Fibroblast of villous mesenchyme (primary cell): ENCODE measurements at regions not wholly inside any gene's neighbourhood (a gene's known extent, or its start where the extent isn't known, plus 50 kb on each side); places are given as distances from the start of the nearest gene placed in this dataset.

ENCODE experiments used
- DNase-seq: peaks from one replicate; pipeline ENCODE4 v3.0.0-alpha.2; 2010; ENCODE audit warnings: low read depth
- H3K4me3 ChIP-seq: 2 replicates; pipeline ENCODE4 v1.5.1; 2011; ENCODE audit warnings: low read depth, mild to moderate bottlenecking, low read length
- TF ChIP-seq, protein P1 (sequence below): IDR thresholded peaks from 2 replicates; pipeline ENCODE4 v1.5.1; 2012; ENCODE audit warnings: low read depth, mild to moderate bottlenecking, low read length; ENCODE audit not compliant: insufficient read depth

DNA sequence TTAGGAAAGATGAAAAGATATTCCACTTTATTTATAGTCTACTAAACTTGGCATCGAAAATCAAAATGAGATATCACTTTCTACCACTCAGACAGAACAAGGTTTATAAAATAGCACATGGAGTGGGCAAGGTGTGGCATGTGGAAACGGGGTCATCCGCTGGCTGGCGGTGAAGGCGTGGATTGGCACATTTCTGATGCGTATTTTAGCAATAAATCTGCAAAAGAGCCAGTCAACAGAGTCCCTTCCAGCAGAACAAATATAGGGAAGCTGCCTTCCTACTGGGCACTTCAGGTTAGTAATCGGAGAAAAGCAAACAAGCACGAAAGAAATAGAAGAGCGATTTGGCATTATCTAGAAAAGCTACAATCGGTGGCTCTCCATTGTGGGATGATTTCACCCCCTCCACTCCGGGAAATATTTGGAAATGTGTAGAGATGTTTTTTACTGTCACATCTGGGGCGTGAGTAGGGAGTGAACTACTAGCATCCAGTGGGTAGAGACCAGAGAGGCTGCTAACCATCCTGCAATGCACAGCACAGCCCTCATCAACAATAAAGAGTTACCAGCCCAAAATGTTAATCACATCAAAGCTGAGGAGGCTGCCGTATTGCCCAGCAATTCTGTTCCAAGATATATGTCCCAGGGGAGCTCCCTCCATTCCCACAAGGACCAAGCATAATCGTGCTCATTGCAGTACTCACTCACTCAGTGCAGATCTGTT lies 116.1 kb upstream of the PEG3 start:
- no peak for DNase-seq
- H3K4me3 ChIP-seq: no peak overlapping the region
- TF ChIP-seq, protein P1, sequence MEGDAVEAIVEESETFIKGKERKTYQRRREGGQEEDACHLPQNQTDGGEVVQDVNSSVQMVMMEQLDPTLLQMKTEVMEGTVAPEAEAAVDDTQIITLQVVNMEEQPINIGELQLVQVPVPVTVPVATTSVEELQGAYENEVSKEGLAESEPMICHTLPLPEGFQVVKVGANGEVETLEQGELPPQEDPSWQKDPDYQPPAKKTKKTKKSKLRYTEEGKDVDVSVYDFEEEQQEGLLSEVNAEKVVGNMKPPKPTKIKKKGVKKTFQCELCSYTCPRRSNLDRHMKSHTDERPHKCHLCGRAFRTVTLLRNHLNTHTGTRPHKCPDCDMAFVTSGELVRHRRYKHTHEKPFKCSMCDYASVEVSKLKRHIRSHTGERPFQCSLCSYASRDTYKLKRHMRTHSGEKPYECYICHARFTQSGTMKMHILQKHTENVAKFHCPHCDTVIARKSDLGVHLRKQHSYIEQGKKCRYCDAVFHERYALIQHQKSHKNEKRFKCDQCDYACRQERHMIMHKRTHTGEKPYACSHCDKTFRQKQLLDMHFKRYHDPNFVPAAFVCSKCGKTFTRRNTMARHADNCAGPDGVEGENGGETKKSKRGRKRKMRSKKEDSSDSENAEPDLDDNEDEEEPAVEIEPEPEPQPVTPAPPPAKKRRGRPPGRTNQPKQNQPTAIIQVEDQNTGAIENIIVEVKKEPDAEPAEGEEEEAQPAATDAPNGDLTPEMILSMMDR: no peak

GRCh38 chr19:56959205-56959604 lies 118.7 kb upstream of the PEG3 start:
- TF ChIP-seq, protein P1: no peak
- no peak for DNase-seq
- H3K4me3 ChIP-seq: no peak overlapping the region

DNA sequence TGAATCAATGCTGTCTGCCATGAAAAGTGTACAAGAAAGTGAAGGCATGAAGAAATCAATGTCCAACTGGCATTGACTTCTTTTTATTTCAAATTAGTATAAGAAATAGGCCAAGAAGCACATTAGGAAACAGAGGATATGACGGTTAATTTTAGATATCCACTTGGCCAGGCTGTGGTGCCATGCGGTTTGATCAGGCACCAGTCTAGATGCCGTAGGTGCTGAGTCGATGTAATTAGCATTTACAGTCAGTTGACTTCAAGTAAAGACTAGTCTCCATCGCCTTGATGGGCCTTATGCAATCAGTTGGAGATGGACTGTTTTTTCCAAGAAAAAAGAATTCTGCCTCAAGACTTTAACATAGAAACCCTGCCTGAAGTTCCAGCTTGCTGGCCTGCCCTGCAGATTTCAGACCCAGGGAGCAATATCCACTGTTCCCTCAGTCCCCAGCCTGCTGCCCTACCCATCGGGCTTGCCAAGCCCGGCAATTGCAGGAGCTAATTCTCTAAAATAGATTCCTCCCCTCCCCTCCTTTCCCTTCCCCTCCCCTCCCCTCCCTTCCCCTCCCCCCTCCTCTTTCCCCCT lies 120.5 kb upstream of the PEG3 start:
- DNase-seq: no peak
- H3K4me3 ChIP-seq: no peak overlapping the region
- TF ChIP-seq, protein P1: no peak

GRCh38 chr19:56964410-56964920 lies 123.9 kb upstream of the PEG3 start:
- no peak for DNase-seq
- H3K4me3 ChIP-seq: no peak overlapping the region
- TF ChIP-seq, protein P1: no peak

- TF ChIP-seq, protein P1: no peak
- DNase-seq: no peak
These were observed 125.7 kb upstream of the PEG3 start for GRCh38 chr19:56966225-56966696.

DNA sequence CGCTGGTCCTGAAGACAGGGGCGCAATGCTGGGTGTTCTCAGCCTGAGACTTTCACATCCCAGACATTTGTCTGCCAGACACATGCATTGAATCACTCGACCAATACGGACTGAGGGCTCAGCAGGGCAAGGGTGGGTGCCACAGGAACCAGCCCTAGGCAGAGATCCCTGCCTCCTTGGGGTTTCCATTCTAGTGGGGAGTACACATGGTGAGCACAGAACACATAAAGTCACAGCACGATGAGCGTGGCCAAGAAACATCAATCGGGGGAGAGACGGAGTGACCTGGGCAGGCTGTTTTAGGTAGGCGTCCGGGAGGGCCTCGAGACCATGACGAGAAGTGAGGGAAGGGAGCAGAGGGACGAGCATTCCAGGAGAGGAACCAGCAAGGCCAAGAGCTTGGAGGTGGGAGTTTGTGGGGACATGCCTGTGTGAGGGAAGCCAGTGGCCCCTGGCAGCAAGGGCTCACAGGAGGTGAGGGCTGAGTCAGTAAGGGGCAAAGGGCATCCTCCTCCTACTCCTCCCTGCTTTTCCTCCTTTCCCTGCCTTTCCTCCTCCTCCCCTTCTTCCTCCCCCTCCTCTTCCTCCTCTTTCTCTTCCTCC lies 126.3 kb upstream of the PEG3 start:
- no peak for DNase-seq
- no peak overlapping the region for H3K4me3 ChIP-seq
- TF ChIP-seq, protein P1: no peak

More at GRCh38 chr19:56966225-56966696, 125.7 kb upstream of the PEG3 start:
- no peak overlapping the region for H3K4me3 ChIP-seq
